ENCODE measurements at regions not wholly inside any gene's neighbourhood (a gene's known extent, or its start where the extent isn't known, plus 50 kb on each side); places are given as distances from the start of the nearest gene placed in this dataset.

- Histone ChIP-seq H3K4me2 (no peak overlapping the region), H3K27ac (no peak overlapping the region), H2AFZ (ENCODE audit: low read depth) (no peak overlapping the region), H3K36me3 (ENCODE audit: insufficient read depth) (no peaks in the 10 kb centered on the region), H3K27me3 (ENCODE audit: insufficient read depth, low read depth) (no peaks in the 10 kb centered on the region), H3K9ac (no peak overlapping the region), H3K4me1 (ENCODE audit: low read depth, poor library complexity, severe bottlenecking) (no peaks in the 10 kb centered on the region), H4K20me1 (ENCODE audit: insufficient read depth) (no peaks in the 10 kb centered on the region), H3K79me2 (ENCODE audit: insufficient read depth, low read depth) (no peaks in the 10 kb centered on the region), H3K4me3 (IDR thresholded peaks at IDR 0.05; ENCODE audit: insufficient read depth, low read depth, low read length) (no peak overlapping the region)
- no peak for TF ChIP-seq CTCF (conservative IDR thresholded peaks at IDR 0.05; ENCODE audit: low read depth, low read length)
Observed at GRCh38 chr3:28903171-28903601, 377.7 kb upstream of the RBMS3 start.

GRCh38 chr3:28905798-28906197 lies 375.1 kb upstream of the RBMS3 start:
- Histone ChIP-seq H2AFZ (ENCODE audit: low read depth) (no peak overlapping the region), H3K27ac (no peak overlapping the region), H3K9ac (no peak overlapping the region), H3K4me3 (IDR thresholded peaks at IDR 0.05; ENCODE audit: insufficient read depth, low read depth, low read length) (no peak overlapping the region), H3K79me2 (ENCODE audit: insufficient read depth, low read depth) (no peaks in the 10 kb centered on the region), H4K20me1 (ENCODE audit: insufficient read depth) (no peaks in the 10 kb centered on the region), H3K4me2 (no peak overlapping the region), H3K27me3 (ENCODE audit: insufficient read depth, low read depth) (no peaks in the 10 kb centered on the region), H3K36me3 (ENCODE audit: insufficient read depth) (no peaks in the 10 kb centered on the region), H3K4me1 (ENCODE audit: low read depth, poor library complexity, severe bottlenecking) (no peaks in the 10 kb centered on the region)
- TF ChIP-seq CTCF (conservative IDR thresholded peaks at IDR 0.05; ENCODE audit: low read depth, low read length): no peak

- H3K4me1 ChIP-seq (ENCODE audit: low read depth, poor library complexity, severe bottlenecking): no peaks in the 10 kb centered on the region
- no peak overlapping the region for H3K27ac ChIP-seq
- H4K20me1 ChIP-seq (ENCODE audit: insufficient read depth): no peaks in the 10 kb centered on the region
- no peak overlapping the region for H2AFZ ChIP-seq (ENCODE audit: low read depth)
- no peak overlapping the region for H3K9ac ChIP-seq
- no peaks in the 10 kb centered on the region for H3K27me3 ChIP-seq (ENCODE audit: insufficient read depth, low read depth)
- TF ChIP-seq CTCF (conservative IDR thresholded peaks at IDR 0.05; ENCODE audit: low read depth, low read length): no peak
- H3K4me3 ChIP-seq (IDR thresholded peaks at IDR 0.05; ENCODE audit: insufficient read depth, low read depth, low read length): no peak overlapping the region
- H3K4me2 ChIP-seq: no peak overlapping the region
- no peaks in the 10 kb centered on the region for H3K79me2 ChIP-seq (ENCODE audit: insufficient read depth, low read depth)
- no peaks in the 10 kb centered on the region for H3K36me3 ChIP-seq (ENCODE audit: insufficient read depth)
Observed at GRCh38 chr3:28906561-28907310, 374.1 kb upstream of the RBMS3 start.

- no peak overlapping the region for H3K27ac ChIP-seq
- H3K4me3 ChIP-seq (IDR thresholded peaks at IDR 0.05; ENCODE audit: insufficient read depth, low read depth, low read length): no peak overlapping the region
- no peak overlapping the region for H3K9ac ChIP-seq
- no peaks in the 10 kb centered on the region for H3K27me3 ChIP-seq (ENCODE audit: insufficient read depth, low read depth)
- no peaks in the 10 kb centered on the region for H3K79me2 ChIP-seq (ENCODE audit: insufficient read depth, low read depth)
- H3K36me3 ChIP-seq (ENCODE audit: insufficient read depth): no peaks in the 10 kb centered on the region
- H3K4me2 ChIP-seq: no peak overlapping the region
- H4K20me1 ChIP-seq (ENCODE audit: insufficient read depth): no peaks in the 10 kb centered on the region
- no peaks in the 10 kb centered on the region for H3K4me1 ChIP-seq (ENCODE audit: low read depth, poor library complexity, severe bottlenecking)
- no peak for TF ChIP-seq CTCF (conservative IDR thresholded peaks at IDR 0.05; ENCODE audit: low read depth, low read length)
- no peak overlapping the region for H2AFZ ChIP-seq (ENCODE audit: low read depth)
Observed at GRCh38 chr3:28907616-28908015, 373.3 kb upstream of the RBMS3 start.
